ENCODE measurements at regions not wholly inside any gene's neighbourhood (a gene's known extent, or its start where the extent isn't known, plus 50 kb on each side); places are given as distances from the start of the nearest gene placed in this dataset.

- no peak for DNase-seq
Observed at GRCh38 chr21:39052718-39053117, 130.5 kb downstream of the PSMG1 start.

GRCh38 chr21:39051588-39051949 is 131.7 kb downstream of the PSMG1 start:
- DNase-seq, result no peak

GRCh38 chr21:39050841-39051587 is 132.2 kb downstream of the PSMG1 start:
- DNase-seq, result no peak

GRCh38 chr21:39048574-39048973 is 134.7 kb downstream of the PSMG1 start:
- DNase-seq, result no peak

- DNase-seq, result no peak
Observed at GRCh38 chr21:39048064-39048463, 135.2 kb downstream of the PSMG1 start.

DNA sequence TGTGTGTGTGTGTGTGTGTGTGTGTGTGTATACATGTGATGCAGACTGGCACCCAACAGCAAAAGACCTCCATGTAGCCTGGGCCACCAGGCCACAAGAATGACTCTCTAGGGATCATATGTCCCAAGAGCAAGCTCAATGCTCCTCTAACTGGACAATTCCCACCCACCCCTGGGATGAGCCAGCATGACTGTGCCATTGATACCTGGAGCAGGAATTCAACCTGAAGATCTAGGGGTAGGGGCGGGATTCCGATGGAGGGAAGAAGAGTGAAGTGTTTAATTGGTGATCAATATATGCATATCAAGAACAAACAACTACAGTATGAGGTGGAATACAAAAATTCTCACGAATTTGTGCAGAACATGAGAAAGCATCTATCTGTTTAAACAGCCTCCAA is 136.2 kb downstream of the PSMG1 start:
- DNase-seq, result no peak

- DNase-seq, result no peak
Observed at GRCh38 chr21:39046236-39046916, 136.9 kb downstream of the PSMG1 start.

DNA sequence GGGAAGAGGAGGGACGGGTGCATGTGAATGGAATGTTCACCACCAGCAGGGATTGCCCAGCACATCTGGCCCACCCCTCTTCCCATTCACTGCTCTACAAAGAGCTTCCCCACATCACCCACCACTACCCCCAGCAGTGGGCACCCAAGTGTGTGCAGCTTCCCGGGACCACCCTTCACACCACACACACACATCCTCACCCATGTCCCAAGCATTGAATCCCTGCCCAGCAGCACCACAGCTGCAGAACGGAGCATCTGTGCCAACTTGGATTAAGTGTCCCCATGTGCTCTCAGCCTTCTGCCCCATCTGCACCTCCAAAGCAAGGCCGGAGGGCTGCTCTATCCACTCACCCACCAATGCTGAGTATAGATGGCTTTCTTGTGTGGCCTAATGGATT is 141.4 kb downstream of the PSMG1 start:
- DNase-seq, result peak; percentile 47

- DNase-seq, result no peak
Observed at GRCh38 chr21:39040494-39041110, 142.6 kb downstream of the PSMG1 start.

DNA sequence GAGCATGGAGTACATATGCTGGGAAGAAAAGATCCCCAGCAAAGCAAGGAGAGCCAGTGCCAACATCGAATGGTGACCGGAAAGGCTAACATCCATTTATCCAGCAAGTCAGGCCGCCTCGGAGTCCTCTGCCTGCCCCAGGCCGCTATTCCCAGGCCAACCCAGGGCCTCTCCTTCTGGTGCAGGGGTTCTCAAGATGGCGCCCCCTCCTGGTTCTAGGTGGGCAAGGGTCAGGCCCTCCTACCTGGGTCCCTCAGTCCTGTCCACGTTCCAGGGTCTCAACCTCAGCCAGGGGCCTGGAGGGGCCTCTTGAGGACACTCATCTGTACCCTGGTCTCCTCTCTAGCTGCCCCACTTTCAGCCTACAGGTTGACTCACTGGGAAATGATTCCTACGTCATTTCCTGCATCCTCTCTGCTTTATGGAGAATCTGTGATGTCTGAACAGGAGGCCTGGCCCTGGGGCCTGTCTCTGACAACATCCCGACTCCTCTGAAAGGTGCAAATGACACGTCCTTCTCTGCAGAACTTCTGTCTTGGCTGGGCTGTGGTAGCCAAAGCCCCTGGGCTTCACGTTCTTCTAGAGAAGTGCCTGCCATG is 145.3 kb downstream of the PSMG1 start:
- no peak for DNase-seq

GRCh38 chr21:39036581-39036980 is 146.7 kb downstream of the PSMG1 start:
- DNase-seq, result no peak

DNA sequence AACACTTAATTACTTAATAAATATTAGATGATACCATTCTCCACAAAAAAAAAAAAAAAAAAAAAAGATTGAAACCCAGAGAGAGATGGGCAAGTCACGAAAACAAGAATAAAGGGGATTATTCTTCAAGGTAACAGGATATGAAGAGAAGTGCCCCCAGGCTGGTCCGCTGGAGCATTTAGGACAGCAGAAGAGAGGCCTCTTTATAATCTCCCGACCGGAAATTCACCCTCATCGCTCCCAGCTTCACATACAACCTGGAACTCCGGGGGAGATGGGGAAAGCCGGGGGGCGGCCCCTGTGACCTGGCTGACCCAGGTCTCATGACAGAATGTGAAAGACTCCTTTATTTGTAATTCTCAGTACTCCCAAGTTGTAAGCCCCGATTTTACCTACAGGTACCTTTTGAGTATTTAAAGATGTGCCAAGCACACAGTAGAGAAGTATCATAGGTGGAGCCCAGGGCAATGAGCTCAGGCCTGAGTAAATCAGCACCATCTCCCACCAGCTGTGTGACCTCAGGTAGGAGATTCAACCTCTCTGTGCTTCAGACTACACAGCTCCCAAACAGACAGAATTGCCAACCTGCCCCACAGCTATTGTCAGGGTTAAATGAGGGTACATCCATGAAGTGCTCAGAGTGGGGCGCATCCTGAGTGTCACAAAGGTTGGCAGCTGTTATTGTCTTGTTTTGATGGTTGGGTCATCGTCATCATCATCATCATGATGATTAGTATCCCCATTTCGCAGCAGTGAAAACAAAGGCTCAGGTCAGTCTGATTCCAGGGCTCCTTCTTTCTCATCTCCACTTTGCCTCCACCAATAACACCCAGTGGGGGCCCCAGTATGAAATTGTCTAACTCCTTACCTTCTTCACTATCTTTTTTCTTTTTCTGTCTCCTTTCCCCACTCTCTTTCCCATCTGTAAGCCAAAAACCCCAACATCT is 148.4 kb downstream of the PSMG1 start:
- DNase-seq, result no peak

DNA sequence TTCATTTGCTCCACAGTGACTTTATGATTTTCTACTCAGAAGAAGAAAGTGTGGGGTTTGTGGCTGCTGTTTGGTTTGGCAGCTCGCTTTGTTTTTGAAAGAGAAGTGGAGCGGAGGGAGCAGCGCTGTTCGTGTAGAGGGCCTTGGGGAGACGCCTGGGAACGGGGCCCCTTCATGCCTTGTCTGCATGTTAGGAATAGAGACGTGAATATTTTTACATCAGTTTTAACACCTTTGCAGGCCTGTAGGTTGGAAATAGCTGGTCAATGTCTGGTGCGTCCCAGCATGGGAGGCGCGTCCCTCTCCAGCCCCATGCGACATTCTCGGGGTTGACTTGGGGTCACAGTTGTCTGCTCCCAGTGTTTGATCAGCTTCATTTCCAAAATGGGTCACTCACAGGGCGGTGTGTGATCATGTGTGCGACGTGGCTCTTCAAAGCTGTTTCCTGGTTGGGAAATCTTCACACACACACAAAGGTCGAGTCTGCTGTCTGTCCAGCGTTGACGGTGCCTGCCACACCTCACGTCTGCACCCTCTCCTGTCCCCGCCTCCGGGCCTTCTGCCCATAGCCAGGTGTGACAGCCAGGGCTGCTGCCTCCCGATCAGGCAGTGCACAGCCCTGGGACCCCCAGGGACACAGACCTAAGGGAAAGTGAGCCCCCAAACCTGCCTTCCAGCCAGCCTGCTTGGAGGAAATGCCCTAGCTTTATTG is 149.2 kb downstream of the PSMG1 start:
- no peak for DNase-seq

- DNase-seq, result no peak
Observed at GRCh38 chr21:39029900-39030884, 153.1 kb downstream of the PSMG1 start.

GRCh38 chr21:39029086-39029755 is 154.0 kb downstream of the PSMG1 start:
- DNase-seq, result no peak

DNA sequence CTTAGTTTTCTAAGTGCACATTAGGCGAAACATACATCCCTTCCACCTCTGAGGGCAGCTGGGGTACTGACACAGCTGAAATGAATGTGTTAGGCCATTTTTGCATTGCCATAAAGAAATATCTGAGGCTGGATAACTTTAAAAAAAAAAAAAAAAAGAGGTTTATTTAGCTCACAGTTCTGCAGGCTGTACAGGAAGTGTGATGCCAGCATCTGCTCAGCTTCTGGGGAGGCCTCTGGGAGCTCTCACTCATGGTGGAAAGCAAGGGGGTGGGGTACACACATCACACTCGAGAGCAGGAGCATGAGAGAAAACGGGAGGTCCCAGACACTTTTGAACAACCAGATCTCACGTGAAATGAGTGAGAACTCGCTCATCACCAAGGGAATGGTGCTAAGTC is 158.1 kb downstream of the PSMG1 start:
- no peak for DNase-seq

- no peak for DNase-seq
Observed at GRCh38 chr21:39024538-39024937, 158.7 kb downstream of the PSMG1 start.

- DNase-seq, result no peak
Observed at GRCh38 chr21:39022863-39023693, 160.2 kb downstream of the PSMG1 start.

DNA sequence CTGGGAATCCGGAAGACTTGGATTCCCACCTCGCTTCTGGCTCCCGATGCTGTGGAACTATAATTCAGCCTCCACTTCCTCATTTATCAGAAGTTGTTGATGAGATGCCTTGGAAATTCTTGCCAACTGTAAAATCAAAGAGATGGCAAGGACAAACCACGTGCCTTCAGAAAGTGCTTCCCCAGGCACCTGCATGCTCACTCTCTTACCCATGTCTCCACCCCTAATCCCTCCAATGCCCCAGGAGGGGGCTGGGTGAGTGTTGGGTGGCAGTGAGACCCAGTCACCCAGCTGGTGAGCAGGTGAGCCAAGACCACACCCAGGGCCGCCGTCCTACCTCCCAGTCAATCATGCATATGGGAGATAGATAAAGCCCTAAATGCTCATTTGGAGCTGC is 160.8 kb downstream of the PSMG1 start:
- no peak for DNase-seq

All from hindlimb muscle (tissue), 1 donor.